Adrenal gland (tissue), 9 donors: ENCODE measurements at regions not wholly inside any gene's neighbourhood (a gene's known extent, or its start where the extent isn't known, plus 50 kb on each side); places are given as distances from the start of the nearest gene placed in this dataset.
A peak's percentile ranks its signal among the peaks of the same experiment; 100 is the strongest.
"Not testable (repeated sequence)": the region's sequence is repeated elsewhere in the genome, so short reads cannot be mapped to it uniquely, and the experiment has no call there.

ENCODE experiments used
- DNase-seq, 7 donors: peaks; one replicate each; pipeline ENCODE4 v3.0.0-alpha.2; 2019 to 2020
- H3K27ac ChIP-seq, 5 donors: fragments of 200-600 bp; sonication (generic) in 4 of 5; 1 replicate in 3 of 5; 2 replicates in 2 of 5; pipeline versions ENCODE4 v1.5.1 to v1.8.0; 2016 to 2020; ENCODE audit warnings: mild to moderate bottlenecking in 1 of 5
- H3K27me3 ChIP-seq: fragments of 200-600 bp; 2 replicates; pipeline ENCODE4 v1.8.0; 2021
- H3K36me3 ChIP-seq, 2 donors: fragments of 200-600 bp; replicated peaks in 1 of 2; 1 replicate in 1 of 2; 2 replicates in 1 of 2; pipeline versions ENCODE4 v1.5.1 to v1.8.0; 2018 to 2022
- H3K4me1 ChIP-seq, 2 donors: fragments of 200-600 bp; replicated peaks in 1 of 2; 1 replicate in 1 of 2; 2 replicates in 1 of 2; pipeline versions ENCODE4 v1.5.1 to v1.8.0; 2018 to 2021
- H3K4me3 ChIP-seq, 4 donors: fragments of 200-600 bp; sonication (generic) in 3 of 4; one replicate each; pipeline ENCODE4 v1.5.1; 2016 to 2018
- H3K9me3 ChIP-seq, 3 donors: fragments of 200-600 bp; sonication (generic) in 1 of 3; replicated peaks in 1 of 3; 1 replicate in 2 of 3; 2 replicates in 1 of 3; pipeline versions ENCODE4 v1.5.1 to v1.8.0; 2016 to 2021
- POLR2A ChIP-seq, 2 donors: fragments of 450-650 bp; IDR thresholded peaks; one replicate each; pipeline ENCODE4 v1.6.1; 2017; ENCODE audit warnings: antibody characterized with exemption in 2 of 2, mild to moderate bottlenecking in 2 of 2, moderate library complexity in 1 of 2
- WGBS, 4 donors: extraction: QIAGEN DNeasy Blood & Tissue Kit in 2 of 4; methylation state at CpG; one replicate each; pipeline versions ENCODE4 v1.1.5 to v1.1.7; 2013 to 2017; 5-methylcytosine and 5-hydroxymethylcytosine counted together
- intact Hi-C, 2 donors: fragments of 100-400 bp; cut with DNase I; formaldehyde crosslinking; loops; one replicate each; pipeline versions ENCODE4 v1.14.1 to v1.15.0; 2022 to 2023
- TF ChIP-seq, protein P1 (sequence below), 6 experiments: fragments of 450-650 bp in 4 of 6; fragments of 200-600 bp in 2 of 6; sonication (generic) in 1 of 6; IDR thresholded peaks; 1 replicate in 5 of 6; 2 replicates in 1 of 6; pipeline versions ENCODE4 v1.5.1 to v1.8.0; 2016 to 2021; ENCODE audit warnings: antibody characterized with exemption in 6 of 6, mild to moderate bottlenecking in 2 of 6, moderate library complexity in 1 of 6
- donor health status: healthy with polysubstance abuse.
- donor health status: Bipolar disorder and iron deficiency.
- donor health status: DM: yes; HTN: yes; CAD: no.
- donor health status: DM: no; HTN: no; CAD: no.
- donor health status: DM: no; HTN: no; CAD: no.

DNA sequence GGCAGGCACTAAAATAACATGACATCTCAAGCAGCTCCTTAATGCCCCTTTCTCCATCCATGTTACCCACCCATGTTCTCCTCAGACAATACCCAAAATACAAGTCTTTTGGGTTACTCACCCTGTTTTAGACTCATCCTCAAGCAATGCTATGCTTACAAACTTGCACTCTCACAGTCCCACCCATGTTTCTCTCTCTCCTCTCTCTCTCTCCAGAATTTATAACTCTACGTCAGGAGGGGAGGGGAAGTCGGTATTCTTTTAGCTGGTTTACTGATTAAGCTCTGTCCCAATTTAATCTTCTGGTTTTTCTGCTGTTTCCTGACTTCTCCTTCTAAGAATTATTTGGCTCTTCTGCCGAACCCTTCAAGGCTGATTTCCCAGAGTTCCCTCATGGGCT, 98.0 kb upstream of the NR5A2 start:
- H3K27me3 ChIP-seq = no peaks in the 10 kb centered on the region
- 61 to 73% (median 65%) methylated on average over 3 of the region's 3 CpGs for WGBS, 4 donors
- no peaks in the 10 kb centered on the region for H3K4me1 ChIP-seq
- no peaks in the 10 kb centered on the region for H3K36me3 ChIP-seq
- no peak overlapping the region for H3K4me3 ChIP-seq
- no peak overlapping the region for H3K27ac ChIP-seq
- intact Hi-C loops = no loop called here
- H3K9me3 ChIP-seq = no peaks in the 10 kb centered on the region
- no peak for DNase-seq
- TF ChIP-seq, protein P1, sequence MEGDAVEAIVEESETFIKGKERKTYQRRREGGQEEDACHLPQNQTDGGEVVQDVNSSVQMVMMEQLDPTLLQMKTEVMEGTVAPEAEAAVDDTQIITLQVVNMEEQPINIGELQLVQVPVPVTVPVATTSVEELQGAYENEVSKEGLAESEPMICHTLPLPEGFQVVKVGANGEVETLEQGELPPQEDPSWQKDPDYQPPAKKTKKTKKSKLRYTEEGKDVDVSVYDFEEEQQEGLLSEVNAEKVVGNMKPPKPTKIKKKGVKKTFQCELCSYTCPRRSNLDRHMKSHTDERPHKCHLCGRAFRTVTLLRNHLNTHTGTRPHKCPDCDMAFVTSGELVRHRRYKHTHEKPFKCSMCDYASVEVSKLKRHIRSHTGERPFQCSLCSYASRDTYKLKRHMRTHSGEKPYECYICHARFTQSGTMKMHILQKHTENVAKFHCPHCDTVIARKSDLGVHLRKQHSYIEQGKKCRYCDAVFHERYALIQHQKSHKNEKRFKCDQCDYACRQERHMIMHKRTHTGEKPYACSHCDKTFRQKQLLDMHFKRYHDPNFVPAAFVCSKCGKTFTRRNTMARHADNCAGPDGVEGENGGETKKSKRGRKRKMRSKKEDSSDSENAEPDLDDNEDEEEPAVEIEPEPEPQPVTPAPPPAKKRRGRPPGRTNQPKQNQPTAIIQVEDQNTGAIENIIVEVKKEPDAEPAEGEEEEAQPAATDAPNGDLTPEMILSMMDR (IDR thresholded peaks at IDR 0.05) = no peak
- TF ChIP-seq POLR2A (IDR thresholded peaks at IDR 0.05) = no peak

DNA sequence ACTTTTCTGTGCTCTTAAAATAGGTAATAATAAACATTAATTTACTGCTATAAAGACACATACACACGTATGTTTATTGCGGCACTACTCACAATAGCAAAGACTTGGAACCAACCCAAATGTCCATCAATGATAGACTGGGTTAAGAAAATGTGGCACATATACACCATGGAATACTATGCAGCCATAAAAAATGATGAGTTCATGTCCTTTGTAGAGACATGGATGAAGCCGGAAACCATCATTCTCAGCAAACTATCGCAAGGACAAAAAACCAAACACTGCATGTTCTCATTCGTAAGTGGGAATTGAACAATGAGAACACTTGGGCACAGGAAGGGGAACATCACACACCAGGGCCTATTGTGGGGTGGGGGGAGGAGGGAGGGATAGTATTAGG, 97.4 kb upstream of the NR5A2 start:
- H3K4me1 ChIP-seq, H3K27me3 ChIP-seq, H3K27ac ChIP-seq, H3K4me3 ChIP-seq, H3K36me3 ChIP-seq, H3K9me3 ChIP-seq, intact Hi-C loops, DNase-seq: not testable (repeated sequence)
- WGBS, 4 donors = 90 to 92% (median 90%) methylated on average over 5 of the region's 5 CpGs

DNA sequence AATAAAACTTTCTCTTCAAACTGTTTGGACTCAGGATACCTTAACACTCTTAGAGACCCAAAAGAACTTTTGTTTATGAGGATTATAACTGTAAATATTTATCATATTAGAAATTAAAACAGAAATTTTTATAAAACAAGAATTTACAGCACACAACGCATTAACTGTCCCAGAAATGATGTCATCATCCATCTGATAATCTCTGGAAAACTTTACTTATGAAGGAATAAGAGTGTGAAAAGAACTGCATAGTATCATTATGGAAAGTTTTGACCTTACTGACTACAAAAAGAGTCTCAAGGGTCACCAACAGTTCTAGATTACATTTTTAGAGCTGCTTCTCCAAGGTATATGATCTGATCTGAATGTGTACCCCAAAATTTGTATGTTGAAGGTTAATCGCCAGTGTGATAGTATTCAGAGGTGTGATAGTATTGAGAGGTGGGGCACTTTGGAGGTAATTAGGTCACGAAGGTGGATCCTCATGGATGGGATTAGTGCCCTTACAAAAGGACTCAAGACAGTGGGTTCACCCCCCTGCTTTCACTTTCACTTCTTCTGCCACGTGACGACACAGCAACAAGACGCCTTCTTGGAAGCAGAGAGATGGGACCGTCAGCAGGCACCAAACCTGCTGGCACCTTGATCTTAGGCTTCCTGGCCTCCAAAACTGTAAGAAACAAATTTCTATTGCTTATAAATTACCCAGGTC, 95.7 kb upstream of the NR5A2 start:
- Histone ChIP-seq H3K27me3 (no peaks in the 10 kb centered on the region), H3K4me1 (no peaks in the 10 kb centered on the region), H3K4me3 (peak overlapping the region in 1 of 4 donors; percentile 3), H3K36me3 (no peaks in the 10 kb centered on the region), H3K9me3 (no peaks in the 10 kb centered on the region), H3K27ac (no peak overlapping the region)
- WGBS, 4 donors = 74 to 81% (median 75%) methylated on average over 7 of the region's 7 CpGs
- TF ChIP-seq, protein P1 (IDR thresholded peaks at IDR 0.05) = no peak
- no peak for TF ChIP-seq POLR2A (IDR thresholded peaks at IDR 0.05)
- peak in 4 of 7 donors; percentile 8 to 55 (median 16) for DNase-seq
- intact Hi-C loops = no loop called here

DNA sequence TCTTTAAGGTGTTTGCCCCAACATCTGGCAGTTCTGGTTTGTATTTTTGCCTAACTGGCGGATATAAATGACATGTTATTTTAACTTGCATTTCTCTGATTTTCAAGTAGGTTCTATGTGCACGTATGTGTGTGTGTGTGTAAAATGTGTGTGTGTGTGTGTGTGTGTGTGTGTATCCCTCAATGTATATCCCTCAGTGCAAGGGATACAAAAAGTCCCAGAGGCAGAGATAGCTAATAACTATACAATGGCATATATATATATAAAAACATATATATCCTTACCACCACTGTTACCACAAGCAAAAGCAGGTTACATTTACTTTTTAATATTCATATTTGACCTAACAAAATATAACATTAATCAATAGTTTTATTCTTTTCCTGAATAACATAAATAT, 95.0 kb upstream of the NR5A2 start:
- DNase-seq = no peak
- no peaks in the 10 kb centered on the region for H3K9me3 ChIP-seq
- H3K36me3 ChIP-seq = no peaks in the 10 kb centered on the region
- no peaks in the 10 kb centered on the region for H3K27me3 ChIP-seq
- TF ChIP-seq, protein P1 (IDR thresholded peaks at IDR 0.05) = no peak
- no peak for TF ChIP-seq POLR2A (IDR thresholded peaks at IDR 0.05)
- WGBS, 4 donors = 62 to 79% (median 70%) methylated on average over 2 of the region's 2 CpGs
- no peak overlapping the region for H3K27ac ChIP-seq
- peak overlapping the region in 1 of 4 donors; percentile 3 for H3K4me3 ChIP-seq
- intact Hi-C loops = no loop called here
- H3K4me1 ChIP-seq = no peaks in the 10 kb centered on the region

DNA sequence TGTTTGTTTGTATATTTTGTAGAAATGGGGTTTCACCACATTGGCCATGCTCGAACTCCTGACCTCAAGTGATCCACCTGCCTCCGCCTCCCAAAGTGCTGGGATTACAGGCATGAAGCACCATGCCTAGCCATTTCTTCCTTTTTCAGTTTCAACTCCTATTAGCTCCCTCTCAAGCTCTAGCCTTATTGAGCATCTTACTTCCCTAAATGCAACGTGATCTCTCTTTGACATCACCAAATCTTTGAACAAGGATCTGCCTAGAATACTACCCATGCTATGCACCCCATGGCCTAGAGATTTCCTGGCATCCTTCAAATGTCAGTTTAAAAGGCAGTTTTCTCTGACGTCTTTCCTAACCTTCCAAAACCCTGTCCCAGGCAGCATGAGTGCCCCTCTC, 91.1 kb upstream of the NR5A2 start:
- DNase-seq = no peak

More for the DNA sequence above, 91.1 kb upstream of the NR5A2 start:
- H3K27ac ChIP-seq = no peak overlapping the region
- 64 to 71% (median 67%) methylated on average over 4 of the region's 4 CpGs for WGBS, 4 donors
- TF ChIP-seq, protein P1 (IDR thresholded peaks at IDR 0.05) = no peak
- TF ChIP-seq POLR2A (IDR thresholded peaks at IDR 0.05) = no peak
- H3K4me1 ChIP-seq = no peaks in the 10 kb centered on the region
- no peak overlapping the region for H3K4me3 ChIP-seq
- no peaks in the 10 kb centered on the region for H3K36me3 ChIP-seq
- intact Hi-C loops = no loop called here
- no peaks in the 10 kb centered on the region for H3K9me3 ChIP-seq
- no peaks in the 10 kb centered on the region for H3K27me3 ChIP-seq
